T-helper 1 cell treated with Interleukin-12 subunit alpha and Interleukin-12 subunit beta and Interleukin-4 antibody, amounts not matched to agents 30 μg/mL and 1 μg/mL, for 36 hours (primary cell): ENCODE measurements at regions not wholly inside any gene's neighbourhood (a gene's known extent, or its start where the extent isn't known, plus 50 kb on each side); places are given as distances from the start of the nearest gene placed in this dataset.

Experiments used
- H3K27ac Mint-ChIP-seq: one replicate; pipeline ENCODE4 v1.8.0; 2021; ENCODE audit warnings: mild to moderate bottlenecking, mixed read lengths
- H3K27me3 Mint-ChIP-seq: one replicate; pipeline ENCODE4 v1.8.0; 2021; ENCODE audit warnings: low read depth, mixed read lengths
- H3K36me3 Mint-ChIP-seq: one replicate; pipeline ENCODE4 v1.8.0; 2021; ENCODE audit warnings: low read depth, mixed read lengths
- H3K4me1 Mint-ChIP-seq: one replicate; pipeline ENCODE4 v1.8.0; 2021; ENCODE audit warnings: low read depth, mixed read lengths
- H3K4me3 Mint-ChIP-seq: one replicate; pipeline ENCODE4 v1.8.0; 2021; ENCODE audit warnings: mild to moderate bottlenecking, moderate library complexity, mixed read lengths
- H3K9me3 Mint-ChIP-seq: one replicate; pipeline ENCODE4 v1.8.0; 2021; ENCODE audit warnings: mixed read lengths

DNA sequence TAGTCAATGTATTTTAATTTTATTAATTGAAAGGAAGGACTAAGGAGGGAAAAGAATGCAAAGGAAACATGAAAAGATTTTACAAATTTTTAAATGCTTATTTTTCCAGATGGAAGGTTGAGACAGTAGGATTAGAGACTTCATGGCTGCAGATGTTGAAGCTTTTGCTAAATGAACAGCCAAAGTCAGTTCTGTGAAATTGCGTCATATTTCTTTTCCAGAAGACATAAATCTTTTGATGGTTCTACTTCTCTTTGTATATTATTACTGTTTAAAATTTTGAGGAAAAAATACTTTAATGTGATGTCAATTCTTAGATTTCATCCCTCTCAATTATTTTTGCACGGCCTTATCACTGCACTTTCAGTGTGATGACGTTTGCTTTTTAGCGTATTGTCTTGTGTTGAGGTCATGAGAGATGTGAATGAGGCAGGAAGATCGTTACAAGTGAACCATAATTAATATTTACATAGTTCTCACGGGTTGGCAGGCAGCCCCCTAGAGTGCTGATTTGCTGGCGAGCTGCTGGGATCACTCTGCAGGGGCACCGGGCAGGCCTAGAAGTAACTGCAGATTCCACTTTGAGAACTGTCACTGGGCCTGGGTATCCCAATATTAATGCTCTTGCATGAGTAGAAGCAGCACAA, 158.1 kb downstream of the TBXT start:
- no peak overlapping the region for H3K27ac Mint-ChIP-seq
- peaks cover 56% of the 10 kb centered on the region for H3K27me3 Mint-ChIP-seq
- no peaks in the 10 kb centered on the region for H3K9me3 Mint-ChIP-seq
- no peaks in the 10 kb centered on the region for H3K36me3 Mint-ChIP-seq
- no peak overlapping the region for H3K4me3 Mint-ChIP-seq
- H3K4me1 Mint-ChIP-seq = peaks cover 2% of the 10 kb centered on the region

DNA sequence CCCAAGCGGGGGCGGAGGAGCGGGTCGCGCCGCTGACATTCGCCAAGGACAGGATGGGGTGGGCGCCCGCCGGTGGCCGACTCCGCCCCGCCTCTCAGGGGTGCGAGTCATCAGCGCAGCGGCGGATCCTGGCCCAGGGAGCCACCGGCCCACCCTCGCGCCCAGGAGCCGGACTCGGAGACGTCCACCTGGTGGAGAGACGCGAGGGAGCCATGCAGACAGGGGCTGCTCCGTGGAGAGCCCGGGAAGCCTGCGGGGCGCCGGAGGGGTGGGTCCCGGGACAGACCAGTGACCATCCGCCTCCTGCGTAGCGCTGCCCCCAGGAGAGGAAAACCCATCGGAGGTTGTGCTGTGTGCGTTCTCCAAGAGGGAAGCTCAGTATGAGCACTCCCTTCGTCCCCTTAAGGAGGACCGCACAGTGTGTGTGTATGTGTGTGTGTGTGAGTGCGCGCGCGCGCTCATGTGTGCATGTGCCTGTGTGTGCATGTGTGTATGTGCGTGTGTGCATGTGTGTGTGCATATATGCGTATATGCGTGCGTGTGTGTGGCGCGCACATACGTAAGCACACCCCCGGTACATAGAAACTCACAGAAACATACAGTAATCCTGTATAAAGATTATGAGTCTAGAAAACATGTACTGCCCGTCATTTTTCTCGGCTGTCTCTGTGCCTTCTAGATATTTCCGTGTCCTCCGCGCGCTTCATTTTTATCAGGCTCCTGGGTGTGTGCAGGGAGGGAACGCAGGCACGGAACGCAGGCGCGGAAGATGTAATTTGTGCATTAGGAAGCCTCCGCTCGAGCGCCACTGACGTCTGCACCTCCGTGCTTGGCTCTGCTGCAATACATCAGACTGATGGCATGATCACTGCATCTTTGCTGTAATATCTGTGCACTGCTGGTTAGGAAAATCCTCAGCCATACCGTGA, 158.9 kb downstream of the TBXT start:
- H3K27me3 Mint-ChIP-seq = peaks cover 56% of the 10 kb centered on the region
- no peaks in the 10 kb centered on the region for H3K9me3 Mint-ChIP-seq
- H3K36me3 Mint-ChIP-seq = no peaks in the 10 kb centered on the region

DNA sequence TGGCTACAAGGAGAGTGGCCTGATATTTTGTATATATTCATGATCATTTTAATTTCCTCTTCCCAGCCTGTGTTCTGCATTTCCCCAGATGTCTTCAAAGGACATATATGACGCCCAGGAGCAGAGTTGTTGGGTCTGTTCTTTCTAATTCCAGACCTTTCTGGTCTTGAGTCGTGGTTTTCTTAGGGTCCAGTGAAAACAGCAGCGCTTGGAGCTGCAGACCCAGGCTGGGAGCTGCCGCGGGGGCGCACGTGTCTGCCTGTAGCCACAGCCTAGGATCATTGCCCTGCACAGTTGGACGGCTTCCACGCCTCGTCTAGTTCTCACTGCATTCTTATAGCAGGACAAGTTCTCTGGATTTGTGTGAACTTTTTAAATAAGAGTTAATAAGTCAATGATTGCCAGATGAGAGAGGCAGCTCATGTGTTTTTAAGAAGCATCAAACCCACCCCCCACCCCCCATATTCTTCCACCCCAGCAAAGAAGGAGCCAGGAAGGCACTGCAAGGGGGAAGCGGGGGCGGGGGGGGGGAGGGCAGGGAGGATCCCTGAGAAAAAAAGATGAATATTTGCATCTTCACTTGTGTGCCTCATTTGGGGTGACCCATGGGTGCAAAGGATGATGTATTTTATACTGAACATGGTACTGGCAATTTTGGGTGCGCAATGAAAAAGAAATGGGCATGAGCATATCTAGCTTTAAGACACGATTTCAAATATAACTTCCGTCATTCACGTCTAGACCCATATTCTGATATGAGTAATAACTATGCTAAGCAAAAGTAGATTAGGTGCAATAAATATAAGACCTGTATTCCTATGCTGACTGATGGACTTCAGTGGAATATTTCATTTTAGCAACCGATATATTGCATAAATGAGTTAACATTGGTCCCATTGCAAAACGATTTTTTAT, 160.0 kb downstream of the TBXT start:
- Mint-ChIP-seq H3K4me3 (no peak overlapping the region), H3K9me3 (no peaks in the 10 kb centered on the region), H3K27ac (no peak overlapping the region), H3K36me3 (no peaks in the 10 kb centered on the region), H3K27me3 (peaks cover 56% of the 10 kb centered on the region), H3K4me1 (peaks cover 2% of the 10 kb centered on the region)

More for the DNA sequence above, 158.9 kb downstream of the TBXT start:
- no peak overlapping the region for H3K27ac Mint-ChIP-seq
- no peak overlapping the region for H3K4me3 Mint-ChIP-seq
- peaks cover 2% of the 10 kb centered on the region for H3K4me1 Mint-ChIP-seq

DNA sequence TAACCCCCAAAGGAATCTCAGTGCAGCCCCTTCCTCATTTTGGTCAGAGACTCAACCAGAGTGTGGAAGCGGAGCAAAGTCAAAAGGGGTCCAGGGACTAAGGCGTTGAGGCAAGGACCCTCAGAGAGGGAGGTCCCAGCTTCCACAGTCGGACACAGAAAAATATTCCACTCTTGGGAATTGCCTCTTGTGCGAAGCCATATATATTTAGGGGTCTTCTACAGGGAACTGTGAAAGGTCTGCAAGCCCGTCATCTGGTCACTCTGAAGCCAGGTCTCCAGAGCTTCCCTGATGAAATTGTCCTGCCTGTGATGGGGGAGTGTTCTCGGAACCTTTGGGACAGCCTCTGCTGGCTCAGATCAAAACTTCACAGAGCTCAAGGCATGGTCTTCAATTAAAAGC, 160.8 kb downstream of the TBXT start:
- no peak overlapping the region for H3K27ac Mint-ChIP-seq
- H3K4me3 Mint-ChIP-seq = no peak overlapping the region
- no peaks in the 10 kb centered on the region for H3K36me3 Mint-ChIP-seq
- H3K9me3 Mint-ChIP-seq = no peaks in the 10 kb centered on the region
- H3K27me3 Mint-ChIP-seq = peaks cover 55% of the 10 kb centered on the region
- H3K4me1 Mint-ChIP-seq = peaks cover 2% of the 10 kb centered on the region

DNA sequence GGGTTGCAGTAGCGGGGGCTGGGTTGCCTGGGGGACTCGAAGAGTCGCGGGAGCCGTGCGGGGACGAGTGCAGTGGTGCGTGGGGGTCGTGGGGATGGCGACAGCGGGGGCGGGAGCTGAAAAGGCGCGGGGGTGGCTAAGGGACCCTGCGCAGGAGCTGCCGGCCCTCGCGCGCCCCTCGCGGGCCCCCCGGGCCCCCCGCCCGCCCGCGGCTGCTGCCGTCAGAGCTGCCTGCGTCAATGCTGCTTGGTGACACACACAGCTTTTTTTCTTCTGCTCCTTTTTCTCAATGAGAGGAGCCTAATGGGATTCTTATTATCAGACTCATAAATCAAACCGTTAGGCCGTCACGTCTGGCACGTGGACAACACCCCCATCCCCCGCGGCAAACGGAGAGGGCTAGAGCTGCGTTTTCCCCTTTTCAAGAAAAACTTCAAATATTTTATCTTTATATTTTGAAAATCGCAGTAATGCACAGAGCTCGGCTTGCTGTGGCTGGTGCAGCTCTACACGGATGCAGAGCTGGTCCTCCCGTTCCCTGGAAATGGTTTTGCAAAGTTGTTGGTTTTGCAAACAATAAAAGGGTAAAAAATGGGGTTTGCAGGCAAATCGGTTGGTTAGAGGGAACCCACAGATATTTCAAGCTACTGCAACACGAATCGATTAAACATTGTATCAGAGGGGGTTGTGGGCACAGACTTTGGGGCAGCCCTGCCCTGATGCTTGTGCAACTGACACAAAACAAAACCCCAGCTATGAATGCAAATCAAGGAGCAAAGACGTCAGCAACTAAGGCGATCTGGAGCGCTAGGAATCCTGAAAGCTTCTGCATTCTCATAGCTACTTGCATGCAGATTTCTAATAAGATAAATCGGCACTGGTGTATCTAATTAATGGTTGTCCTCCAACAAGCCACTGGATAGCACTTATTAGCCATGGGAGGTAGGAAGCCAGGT, 161.4 kb downstream of the TBXT start:
- peaks cover 52% of the 10 kb centered on the region for H3K27me3 Mint-ChIP-seq
- peaks cover 2% of the 10 kb centered on the region for H3K4me1 Mint-ChIP-seq
- no peaks in the 10 kb centered on the region for H3K36me3 Mint-ChIP-seq
- H3K27ac Mint-ChIP-seq = no peak overlapping the region
- H3K9me3 Mint-ChIP-seq = no peaks in the 10 kb centered on the region
- H3K4me3 Mint-ChIP-seq = no peak overlapping the region

DNA sequence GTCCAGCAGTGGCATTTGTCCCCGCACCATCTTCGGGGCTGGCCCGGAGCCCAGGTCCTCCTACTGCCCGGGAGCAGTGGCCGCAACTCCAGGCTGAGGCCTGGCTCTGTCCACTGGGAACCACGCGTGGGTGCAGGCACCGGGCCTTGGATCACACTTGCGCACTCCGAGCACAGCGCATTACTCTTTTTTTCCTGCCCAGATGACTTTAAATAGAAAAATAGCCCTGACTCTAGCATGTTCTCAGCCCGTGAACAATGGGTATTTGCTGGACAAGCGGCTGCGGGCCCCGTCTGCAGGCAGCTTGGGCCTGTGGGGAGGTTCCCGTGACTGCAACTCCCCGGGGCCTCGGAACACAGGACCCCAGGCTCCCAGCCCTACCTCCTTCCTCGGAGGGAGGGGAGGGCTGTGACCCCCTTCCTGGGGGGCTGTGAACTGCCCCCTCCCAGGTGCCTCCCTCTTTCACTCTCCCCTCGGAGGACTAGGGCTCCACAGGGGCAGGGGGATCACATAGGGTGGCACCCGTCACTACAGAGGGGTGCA, 162.2 kb downstream of the TBXT start:
- Mint-ChIP-seq H3K9me3 (no peaks in the 10 kb centered on the region), H3K4me3 (no peak overlapping the region), H3K27ac (no peak overlapping the region), H3K36me3 (no peaks in the 10 kb centered on the region), H3K27me3 (peaks cover 49% of the 10 kb centered on the region), H3K4me1 (peaks cover 2% of the 10 kb centered on the region)

DNA sequence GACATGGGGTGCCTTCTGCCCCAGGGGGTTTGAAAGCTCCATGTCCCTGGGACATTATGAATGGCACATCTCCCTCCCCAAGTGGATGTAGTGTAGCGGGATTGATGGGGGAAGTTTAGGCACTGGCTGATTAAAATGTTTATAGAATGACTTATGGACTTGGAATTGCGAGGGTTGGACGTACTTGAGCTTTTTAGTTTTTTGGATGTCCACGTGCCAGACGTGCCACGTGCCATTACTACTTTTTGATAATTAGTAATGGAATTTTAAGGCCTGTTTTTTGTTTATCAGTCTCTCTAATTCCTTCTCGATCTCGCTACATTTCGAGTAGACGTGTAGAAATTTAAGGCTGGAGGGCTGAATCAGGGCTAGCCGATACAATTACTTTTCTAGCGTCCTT, 162.8 kb downstream of the TBXT start:
- Mint-ChIP-seq H3K27me3 (peaks cover 43% of the 10 kb centered on the region), H3K4me3 (no peak overlapping the region), H3K27ac (no peak overlapping the region)

DNA sequence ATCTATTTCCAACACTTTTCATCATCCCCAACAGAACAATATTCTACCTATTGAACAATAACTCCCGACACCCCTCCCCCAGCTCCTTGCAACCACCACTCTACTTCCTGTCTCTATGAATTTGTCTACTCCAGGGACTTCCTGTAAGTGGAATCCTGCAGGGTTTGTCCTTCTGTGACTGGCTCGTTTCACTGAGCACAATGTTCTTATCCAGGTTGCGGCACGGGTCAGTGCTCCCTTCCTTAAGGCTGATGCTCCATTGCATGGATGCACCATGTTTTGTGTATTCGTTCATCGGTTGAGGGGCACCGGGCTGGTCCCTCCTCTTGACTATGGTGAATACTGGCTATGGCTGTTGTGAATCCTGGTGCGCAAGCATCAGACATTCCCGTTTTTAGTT, 163.2 kb downstream of the TBXT start:
- no peaks in the 10 kb centered on the region for H3K9me3 Mint-ChIP-seq
- peaks cover 2% of the 10 kb centered on the region for H3K4me1 Mint-ChIP-seq
- H3K27me3 Mint-ChIP-seq = peaks cover 39% of the 10 kb centered on the region
- no peak overlapping the region for H3K4me3 Mint-ChIP-seq
- no peaks in the 10 kb centered on the region for H3K36me3 Mint-ChIP-seq
- no peak overlapping the region for H3K27ac Mint-ChIP-seq

More for the DNA sequence above, 162.8 kb downstream of the TBXT start:
- Mint-ChIP-seq H3K36me3 (no peaks in the 10 kb centered on the region), H3K9me3 (no peaks in the 10 kb centered on the region), H3K4me1 (peaks cover 2% of the 10 kb centered on the region)

DNA sequence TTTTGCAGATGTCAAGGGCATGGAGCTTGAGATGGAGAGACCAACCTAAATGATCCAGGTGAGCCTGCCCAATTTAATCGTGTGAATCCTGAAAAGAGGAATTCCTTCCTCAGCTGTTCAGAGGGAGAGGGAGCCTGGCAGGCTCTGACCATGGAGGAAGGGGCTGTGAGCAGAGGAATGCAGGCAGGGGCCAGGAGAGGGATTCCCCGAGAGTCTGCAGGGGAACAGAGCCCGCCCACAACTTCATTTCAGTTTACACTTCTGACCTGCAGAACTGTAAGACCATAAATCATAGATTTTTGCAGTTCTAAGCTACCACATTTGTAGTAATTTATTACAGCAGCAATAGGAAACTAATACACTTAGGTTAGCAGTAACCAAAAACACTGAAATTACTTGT, 164.1 kb downstream of the TBXT start:
- Mint-ChIP-seq H3K4me1 (peaks cover 2% of the 10 kb centered on the region), H3K27me3 (peaks cover 31% of the 10 kb centered on the region), H3K27ac (no peak overlapping the region), H3K9me3 (no peaks in the 10 kb centered on the region), H3K36me3 (no peaks in the 10 kb centered on the region), H3K4me3 (no peak overlapping the region)

DNA sequence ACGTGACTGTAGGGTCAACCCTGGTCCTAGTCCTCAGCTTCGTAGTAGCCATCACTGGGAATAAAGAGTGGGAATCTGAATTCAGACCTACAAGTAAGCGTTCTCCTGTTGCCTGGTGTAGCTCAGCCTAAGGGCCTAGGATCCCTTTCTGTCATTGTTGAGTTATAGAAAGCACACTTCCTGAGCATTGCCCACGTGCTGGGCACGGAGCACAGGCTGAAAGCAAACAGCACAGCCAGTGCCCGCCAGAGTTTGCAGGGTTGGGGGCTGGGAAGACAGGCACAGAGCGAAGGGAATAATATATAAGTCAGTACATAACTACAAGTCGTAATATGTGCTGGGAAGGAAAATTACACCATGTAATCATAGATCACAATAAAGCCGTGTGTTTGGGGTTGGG, 166.3 kb downstream of the TBXT start:
- H3K27ac Mint-ChIP-seq = no peak overlapping the region
- H3K4me1 Mint-ChIP-seq = no peaks in the 10 kb centered on the region
- H3K36me3 Mint-ChIP-seq = no peaks in the 10 kb centered on the region
- H3K27me3 Mint-ChIP-seq = peaks cover 13% of the 10 kb centered on the region
- H3K9me3 Mint-ChIP-seq = no peaks in the 10 kb centered on the region
- H3K4me3 Mint-ChIP-seq = no peak overlapping the region

DNA sequence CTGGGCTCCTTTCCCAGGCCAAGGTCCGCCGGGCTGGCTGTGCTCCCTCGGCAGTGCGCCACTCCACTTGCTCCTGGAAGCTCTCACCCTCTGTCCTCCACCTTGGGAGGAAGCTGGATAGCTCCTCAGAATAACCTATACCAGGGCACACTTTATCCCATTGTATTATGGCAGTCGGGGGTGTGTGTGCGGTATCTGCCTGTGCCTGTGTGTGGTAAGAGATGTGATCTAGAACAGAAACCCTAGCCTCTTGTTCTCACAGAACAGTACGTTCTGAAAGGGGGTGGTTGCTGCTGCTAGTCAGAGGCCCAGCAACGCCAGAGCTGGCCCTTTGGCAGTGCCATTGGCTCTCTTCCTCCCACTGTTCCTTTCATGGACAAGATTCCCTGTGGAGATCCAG, 168.4 kb downstream of the TBXT start:
- Mint-ChIP-seq H3K9me3 (no peaks in the 10 kb centered on the region), H3K27me3 (no peaks in the 10 kb centered on the region), H3K36me3 (no peaks in the 10 kb centered on the region), H3K27ac (no peak overlapping the region), H3K4me1 (no peaks in the 10 kb centered on the region), H3K4me3 (no peak overlapping the region)

DNA sequence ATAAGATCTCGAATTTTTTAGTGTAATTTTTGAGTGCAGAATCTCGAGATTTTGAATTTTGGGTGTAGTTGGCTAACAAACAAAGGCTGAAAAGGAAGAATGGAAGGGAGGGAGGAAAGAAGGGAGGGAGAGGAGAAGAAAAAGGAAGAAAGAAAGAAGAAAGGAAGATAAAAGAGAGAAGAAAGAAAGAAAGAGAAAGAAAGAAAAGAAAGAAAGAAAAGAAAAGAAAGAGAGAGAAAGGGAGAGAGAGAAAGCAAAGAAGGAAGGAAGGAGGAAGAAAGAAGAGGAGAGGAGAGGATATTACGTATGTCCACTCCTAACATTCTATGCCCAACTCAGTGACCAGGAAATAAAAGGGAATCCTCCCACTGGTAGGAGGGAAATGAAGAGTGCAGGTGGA, 169.6 kb downstream of the TBXT start:
- H3K27me3 Mint-ChIP-seq = no peaks in the 10 kb centered on the region
- H3K4me1 Mint-ChIP-seq = no peaks in the 10 kb centered on the region
- H3K27ac Mint-ChIP-seq = no peak overlapping the region
- H3K4me3 Mint-ChIP-seq = no peak overlapping the region
- H3K9me3 Mint-ChIP-seq = no peaks in the 10 kb centered on the region
- no peaks in the 10 kb centered on the region for H3K36me3 Mint-ChIP-seq

DNA sequence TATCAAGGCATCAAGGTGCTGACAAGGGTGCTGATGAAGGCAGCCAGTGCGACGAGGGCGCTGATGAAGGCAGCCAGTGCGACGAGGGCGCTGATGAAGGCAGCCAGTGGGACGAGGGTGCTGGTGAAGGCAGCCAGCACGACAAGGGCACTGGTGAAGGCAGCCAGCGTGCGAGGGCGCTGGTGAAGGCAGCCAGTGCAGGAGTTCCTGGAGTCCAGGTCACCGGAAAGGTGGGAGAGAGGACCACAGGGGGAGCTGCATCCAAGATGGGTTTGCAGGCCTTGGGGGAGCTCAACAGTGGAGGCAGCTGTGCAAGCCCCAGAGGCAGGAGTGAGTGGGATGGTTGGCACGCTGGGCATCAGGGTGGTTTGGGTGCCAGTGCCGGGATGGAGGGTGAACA, 176.3 kb downstream of the TBXT start:
- H3K27ac Mint-ChIP-seq = no peak overlapping the region
- no peak overlapping the region for H3K4me3 Mint-ChIP-seq
- H3K4me1 Mint-ChIP-seq = no peaks in the 10 kb centered on the region
- no peaks in the 10 kb centered on the region for H3K9me3 Mint-ChIP-seq
- H3K36me3 Mint-ChIP-seq = no peaks in the 10 kb centered on the region
- H3K27me3 Mint-ChIP-seq = peaks cover 35% of the 10 kb centered on the region
